A673 (cell line): ENCODE measurements at regions not wholly inside any gene's neighbourhood (a gene's known extent, or its start where the extent isn't known, plus 50 kb on each side); places are given as distances from the start of the nearest gene placed in this dataset.

Experiments
- EZH2 ChIP-seq: fragments of 200-600 bp; sonication (generic); IDR thresholded peaks from 2 replicates; pipeline ENCODE4 v1.6.1; 2017; ENCODE audit warnings: borderline replicate concordance, low read depth, mild to moderate bottlenecking, mixed read lengths, antibody characterized with exemption, low read length; ENCODE audit not compliant: poor library complexity, severe bottlenecking
- TF ChIP-seq, protein P1 (sequence below): fragments of 300-800, 200-600 bp; sonication (generic); conservative IDR thresholded peaks from 2 replicates; pipeline ENCODE4 v1.5.1; 2017; ENCODE audit warnings: low read depth, mild to moderate bottlenecking, antibody characterized with exemption, low read length, moderate library complexity, mixed read lengths

DNA sequence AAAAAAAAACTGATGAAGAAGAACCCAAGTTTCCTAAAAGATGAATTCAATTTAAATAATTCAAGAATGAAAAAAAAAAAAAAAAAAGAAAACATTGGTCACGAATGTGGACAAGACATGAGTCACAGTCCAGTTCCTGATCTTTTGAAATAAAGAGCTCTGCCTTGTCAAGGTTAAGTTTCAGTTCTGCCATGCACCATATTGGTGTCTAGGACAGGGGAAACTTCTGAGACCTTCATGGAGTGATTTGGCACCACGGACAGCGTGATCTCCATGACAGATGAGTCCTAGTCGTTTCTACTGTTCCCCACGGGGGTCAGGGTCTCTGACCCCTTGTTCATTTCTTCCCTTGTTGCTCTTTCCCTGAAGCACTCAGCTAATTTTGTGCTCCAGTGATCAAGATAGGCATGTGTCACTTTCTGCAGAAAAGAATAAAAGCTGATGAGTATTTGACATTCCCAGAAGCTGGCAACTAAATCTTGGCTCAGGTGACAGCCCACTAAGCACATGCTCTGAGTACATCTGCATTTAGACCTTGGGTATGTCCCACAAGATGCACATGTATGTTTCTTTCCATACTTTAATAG lies 1159.7 kb downstream of the BCL11B start:
- TF ChIP-seq, protein P1, sequence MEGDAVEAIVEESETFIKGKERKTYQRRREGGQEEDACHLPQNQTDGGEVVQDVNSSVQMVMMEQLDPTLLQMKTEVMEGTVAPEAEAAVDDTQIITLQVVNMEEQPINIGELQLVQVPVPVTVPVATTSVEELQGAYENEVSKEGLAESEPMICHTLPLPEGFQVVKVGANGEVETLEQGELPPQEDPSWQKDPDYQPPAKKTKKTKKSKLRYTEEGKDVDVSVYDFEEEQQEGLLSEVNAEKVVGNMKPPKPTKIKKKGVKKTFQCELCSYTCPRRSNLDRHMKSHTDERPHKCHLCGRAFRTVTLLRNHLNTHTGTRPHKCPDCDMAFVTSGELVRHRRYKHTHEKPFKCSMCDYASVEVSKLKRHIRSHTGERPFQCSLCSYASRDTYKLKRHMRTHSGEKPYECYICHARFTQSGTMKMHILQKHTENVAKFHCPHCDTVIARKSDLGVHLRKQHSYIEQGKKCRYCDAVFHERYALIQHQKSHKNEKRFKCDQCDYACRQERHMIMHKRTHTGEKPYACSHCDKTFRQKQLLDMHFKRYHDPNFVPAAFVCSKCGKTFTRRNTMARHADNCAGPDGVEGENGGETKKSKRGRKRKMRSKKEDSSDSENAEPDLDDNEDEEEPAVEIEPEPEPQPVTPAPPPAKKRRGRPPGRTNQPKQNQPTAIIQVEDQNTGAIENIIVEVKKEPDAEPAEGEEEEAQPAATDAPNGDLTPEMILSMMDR: no peak
- TF ChIP-seq EZH2: no peak
